GM12873 (cell line): ENCODE measurements at regions not wholly inside any gene's neighbourhood (a gene's known extent, or its start where the extent isn't known, plus 50 kb on each side); places are given as distances from the start of the nearest gene placed in this dataset.

Source experiments
- CTCF ChIP-seq: IDR thresholded peaks from 2 replicates; pipeline ENCODE4 v1.5.1; 2012; ENCODE audit warnings: low read depth, mild to moderate bottlenecking, moderate library complexity, low read length, control low read depth; ENCODE audit not compliant: insufficient read depth; ENCODE audit errors: missing control alignments

GRCh38 chrX:4185086-4185485 is 471.6 kb upstream of the PRKX start:
- TF ChIP-seq CTCF: no peak

- TF ChIP-seq CTCF: no peak
Measured at GRCh38 chrX:4182408-4182806, 469.0 kb upstream of the PRKX start.

- TF ChIP-seq CTCF: no peak
Measured at GRCh38 chrX:4181782-4182407, 468.4 kb upstream of the PRKX start.

GRCh38 chrX:4179031-4179430 is 465.6 kb upstream of the PRKX start:
- TF ChIP-seq CTCF: no peak

GRCh38 chrX:4175221-4175620 is 461.8 kb upstream of the PRKX start:
- no peak for TF ChIP-seq CTCF

GRCh38 chrX:4173743-4174142 is 460.3 kb upstream of the PRKX start:
- no peak for TF ChIP-seq CTCF

GRCh38 chrX:4151798-4152197 is 438.3 kb upstream of the PRKX start:
- no peak for TF ChIP-seq CTCF
